Glomerular endothelial cell (primary cell): ENCODE measurements at regions not wholly inside any gene's neighbourhood (a gene's known extent, or its start where the extent isn't known, plus 50 kb on each side); places are given as distances from the start of the nearest gene placed in this dataset.
A peak's percentile ranks its signal among the peaks of the same experiment; 100 is the strongest.
"Not testable (repeated sequence)": the region's sequence is repeated elsewhere in the genome, so short reads cannot be mapped to it uniquely, and the experiment has no call there.

Experiments
- DNase-seq: peaks from one replicate; pipeline ENCODE4 v3.0.0-alpha.2; 2011; ENCODE audit warnings: low read depth, low spot score; ENCODE audit errors: extremely low read depth

GRCh38 chr10:63773962-63774361 lies 252.8 kb downstream of the REEP3 start:
- no peak for DNase-seq

GRCh38 chr10:63780101-63780500 lies 258.9 kb downstream of the REEP3 start:
- no peak for DNase-seq

- no peak for DNase-seq
Observed at GRCh38 chr10:63781226-63781625, 260.0 kb downstream of the REEP3 start.

GRCh38 chr10:63783882-63784281 lies 262.7 kb downstream of the REEP3 start:
- DNase-seq, result no peak

GRCh38 chr10:63788152-63788821 lies 267.1 kb downstream of the REEP3 start:
- no peak for DNase-seq

GRCh38 chr10:63795094-63795860 lies 274.1 kb downstream of the REEP3 start:
- DNase-seq, result no peak

- DNase-seq, result peak; percentile 89
Observed at GRCh38 chr10:63798599-63799498, 277.6 kb downstream of the REEP3 start.

GRCh38 chr10:63799521-63800300 lies 278.5 kb downstream of the REEP3 start:
- no peak for DNase-seq

- no peak for DNase-seq
Observed at GRCh38 chr10:63801166-63801565, 280.0 kb downstream of the REEP3 start.

- DNase-seq, result no peak
Observed at GRCh38 chr10:63806330-63806729, 285.1 kb downstream of the REEP3 start.

GRCh38 chr10:63812501-63812900 lies 291.3 kb downstream of the REEP3 start:
- DNase-seq, result no peak

GRCh38 chr10:63819753-63820329 lies 298.6 kb downstream of the REEP3 start:
- DNase-seq, result peak; percentile 39

- DNase-seq, result no peak
Observed at GRCh38 chr10:63822496-63822895, 301.3 kb downstream of the REEP3 start.

- no peak for DNase-seq
Observed at GRCh38 chr10:63825111-63825510, 303.9 kb downstream of the REEP3 start.

GRCh38 chr10:63825766-63826165 lies 304.6 kb downstream of the REEP3 start:
- DNase-seq, result no peak

GRCh38 chr10:63827018-63827417 lies 305.8 kb downstream of the REEP3 start:
- not testable (repeated sequence) for DNase-seq

- no peak for DNase-seq
Observed at GRCh38 chr10:63829020-63829419, 307.8 kb downstream of the REEP3 start.

- DNase-seq, result no peak
Observed at GRCh38 chr10:63829573-63830149, 308.5 kb downstream of the REEP3 start.

- DNase-seq, result no peak
Observed at GRCh38 chr10:63832686-63833085, 311.5 kb downstream of the REEP3 start.
